Right atrium auricular region (tissue), 2 donors: ENCODE measurements at regions not wholly inside any gene's neighbourhood (a gene's known extent, or its start where the extent isn't known, plus 50 kb on each side); places are given as distances from the start of the nearest gene placed in this dataset.
"Not testable (repeated sequence)": the region's sequence is repeated elsewhere in the genome, so short reads cannot be mapped to it uniquely, and the experiment has no call there.

Experiments
- DNase-seq: peaks from one replicate; pipeline ENCODE4 v3.0.0-alpha.2; 2019; ENCODE audit warnings: low spot score
- H3K27ac ChIP-seq, 2 donors: fragments of 200-600 bp; sonication (generic); 1 replicate in 1 of 2; 2 replicates in 1 of 2; pipeline ENCODE4 v1.5.1; 2016 to 2019
- H3K27me3 ChIP-seq, 2 donors: fragments of 200-600 bp; sonication (generic); one replicate each; pipeline versions ENCODE4 v1.5.1 to v1.6.0; 2017 to 2019
- H3K36me3 ChIP-seq: fragments of 200-600 bp; sonication (generic); one replicate; pipeline ENCODE4 v1.5.1; 2016
- H3K4me1 ChIP-seq, 2 donors: fragments of 200-600 bp; sonication (generic); one replicate each; pipeline versions ENCODE4 v1.5.1 to v1.6.0; 2017 to 2019
- H3K4me3 ChIP-seq, 2 donors: fragments of 200-600 bp; sonication (generic); 1 replicate in 1 of 2; 2 replicates in 1 of 2; pipeline ENCODE4 v1.5.1; 2017 to 2019; ENCODE audit warnings: mild to moderate bottlenecking in 1 of 2, moderate library complexity in 1 of 2
- H3K9me3 ChIP-seq, 2 donors: fragments of 200-600 bp; sonication (generic); one replicate each; pipeline ENCODE4 v1.5.1; 2019
- TF ChIP-seq, protein P1 (sequence below), 2 donors: fragments of 200-600 bp; sonication (generic); IDR thresholded peaks; one replicate each; pipeline ENCODE4 v1.5.1; 2019; ENCODE audit warnings: antibody characterized with exemption in 2 of 2

GRCh38 chrY:19567051-19567921, 177.2 kb downstream of the KDM5D start:
- no peaks in the 10 kb centered on the region for H3K36me3 ChIP-seq
- TF ChIP-seq, protein P1, sequence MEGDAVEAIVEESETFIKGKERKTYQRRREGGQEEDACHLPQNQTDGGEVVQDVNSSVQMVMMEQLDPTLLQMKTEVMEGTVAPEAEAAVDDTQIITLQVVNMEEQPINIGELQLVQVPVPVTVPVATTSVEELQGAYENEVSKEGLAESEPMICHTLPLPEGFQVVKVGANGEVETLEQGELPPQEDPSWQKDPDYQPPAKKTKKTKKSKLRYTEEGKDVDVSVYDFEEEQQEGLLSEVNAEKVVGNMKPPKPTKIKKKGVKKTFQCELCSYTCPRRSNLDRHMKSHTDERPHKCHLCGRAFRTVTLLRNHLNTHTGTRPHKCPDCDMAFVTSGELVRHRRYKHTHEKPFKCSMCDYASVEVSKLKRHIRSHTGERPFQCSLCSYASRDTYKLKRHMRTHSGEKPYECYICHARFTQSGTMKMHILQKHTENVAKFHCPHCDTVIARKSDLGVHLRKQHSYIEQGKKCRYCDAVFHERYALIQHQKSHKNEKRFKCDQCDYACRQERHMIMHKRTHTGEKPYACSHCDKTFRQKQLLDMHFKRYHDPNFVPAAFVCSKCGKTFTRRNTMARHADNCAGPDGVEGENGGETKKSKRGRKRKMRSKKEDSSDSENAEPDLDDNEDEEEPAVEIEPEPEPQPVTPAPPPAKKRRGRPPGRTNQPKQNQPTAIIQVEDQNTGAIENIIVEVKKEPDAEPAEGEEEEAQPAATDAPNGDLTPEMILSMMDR (IDR thresholded peaks at IDR 0.05): no peak
- H3K9me3 ChIP-seq: no peaks in the 10 kb centered on the region
- no peak overlapping the region for H3K27ac ChIP-seq
- H3K27me3 ChIP-seq: no peaks in the 10 kb centered on the region
- H3K4me1 ChIP-seq: no peaks in the 10 kb centered on the region
- no peak for DNase-seq
- no peak overlapping the region for H3K4me3 ChIP-seq

DNA sequence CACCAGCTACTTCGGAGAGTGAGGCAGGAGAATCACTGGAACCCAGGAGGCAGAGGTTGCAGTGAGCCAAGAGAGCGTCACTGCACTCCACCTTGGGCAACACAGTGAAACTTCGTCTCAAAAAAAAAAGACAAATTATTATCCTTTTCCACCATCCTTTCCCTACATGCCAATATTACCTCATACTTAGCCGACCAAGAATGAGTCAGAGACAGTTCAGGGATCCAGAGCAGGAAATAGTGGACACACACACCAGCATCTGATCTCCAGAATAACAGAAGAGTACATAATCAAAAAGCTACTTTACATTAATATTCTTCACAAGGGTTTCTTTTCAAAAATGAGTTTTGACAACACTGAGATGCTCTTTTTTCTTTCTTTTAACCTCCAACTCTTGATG, 185.4 kb downstream of the KDM5D start:
- H3K9me3 ChIP-seq: no peaks in the 10 kb centered on the region
- DNase-seq: no peak
- TF ChIP-seq, protein P1 (IDR thresholded peaks at IDR 0.05): no peak
- no peaks in the 10 kb centered on the region for H3K36me3 ChIP-seq
- no peak overlapping the region for H3K4me3 ChIP-seq
- H3K27me3 ChIP-seq: no peaks in the 10 kb centered on the region
- no peaks in the 10 kb centered on the region for H3K4me1 ChIP-seq
- H3K27ac ChIP-seq: no peak overlapping the region

GRCh38 chrY:19549671-19550466, 194.7 kb downstream of the KDM5D start:
- DNase-seq: no peak
- Histone ChIP-seq H3K27me3 (no peaks in the 10 kb centered on the region), H3K4me3 (no peak overlapping the region), H3K4me1 (no peaks in the 10 kb centered on the region), H3K9me3 (no peaks in the 10 kb centered on the region), H3K27ac (no peak overlapping the region), H3K36me3 (no peaks in the 10 kb centered on the region)
- TF ChIP-seq, protein P1 (IDR thresholded peaks at IDR 0.05): no peak

GRCh38 chrY:19541475-19542306, 202.8 kb downstream of the KDM5D start:
- H3K9me3 ChIP-seq: no peaks in the 10 kb centered on the region
- H3K4me3 ChIP-seq: no peak overlapping the region
- no peak for DNase-seq
- no peaks in the 10 kb centered on the region for H3K4me1 ChIP-seq
- no peak overlapping the region for H3K27ac ChIP-seq
- no peaks in the 10 kb centered on the region for H3K36me3 ChIP-seq
- H3K27me3 ChIP-seq: no peaks in the 10 kb centered on the region
- TF ChIP-seq, protein P1 (IDR thresholded peaks at IDR 0.05): no peak

GRCh38 chrY:19535697-19536096, 208.8 kb downstream of the KDM5D start:
- H3K4me3 ChIP-seq, H3K4me1 ChIP-seq, H3K9me3 ChIP-seq, H3K27me3 ChIP-seq, H3K27ac ChIP-seq, DNase-seq, H3K36me3 ChIP-seq: not testable (repeated sequence)
